Endothelial cell of umbilical vein (primary cell): ENCODE measurements at regions not wholly inside any gene's neighbourhood (a gene's known extent, or its start where the extent isn't known, plus 50 kb on each side); places are given as distances from the start of the nearest gene placed in this dataset.

Experiments used
- BruUV-seq: library from RNA; stranded (reverse); fragments of 400-500 nt; replicated peaks from 2 replicates; lab custom pipeline; 2021; lab: Mats Ljungman, UMichigan
- CTCF ChIA-PET: fragments of 300-600, 350-600 bp; sonication (Branson Sonifier 250); formaldehyde crosslinking; loops from one replicate; lab custom pipeline; 2021; ENCODE audit warnings: antibody characterized with exemption, inconsistent platforms; lab: Charles Lee
- POLR2A ChIA-PET: fragments of 300-600, 350-600 bp; sonication (Branson Sonifier 250); formaldehyde crosslinking; loops from one replicate; lab custom pipeline; 2021; ENCODE audit warnings: antibody characterized with exemption, inconsistent platforms; lab: Charles Lee
- DNase-seq: peaks from one replicate; pipeline ENCODE4 v3.0.0-alpha.2; 2011; ENCODE audit warnings: low read depth, low spot score
- FAIRE-seq: peaks from 2 replicates; lab custom pipeline; 2011; peaks lifted over from hg19 to GRCh38; lab: Jason Lieb, UNC
- H2AFZ ChIP-seq: 2 replicates; pipeline ENCODE4 v1.6.0; 2012; ENCODE audit warnings: low read depth, low read length, control low read depth, inconsistent platforms
- H3K27ac ChIP-seq: 2 replicates; pipeline ENCODE4 v1.5.1; 2011; ENCODE audit warnings: low read depth, mild to moderate bottlenecking, control low read depth, low read length, moderate library complexity; ENCODE audit not compliant: insufficient read depth
- H3K27me3 ChIP-seq, 2 experiments: 2 replicates each; pipeline versions ENCODE4 v1.6.0 to v1.6.1; 2011; ENCODE audit warnings: low read length in 2 of 2, mixed read lengths in 1 of 2; ENCODE audit not compliant: control insufficient read depth in 2 of 2, insufficient read depth in 2 of 2
- H3K36me3 ChIP-seq, 2 experiments: 2 replicates in 1 of 2; 3 replicates in 1 of 2; pipeline ENCODE4 v1.5.1; 2011; ENCODE audit warnings: low read length in 2 of 2, mild to moderate bottlenecking in 1 of 2, moderate library complexity in 1 of 2; ENCODE audit not compliant: control insufficient read depth in 2 of 2, insufficient read depth in 2 of 2; ENCODE audit errors: extremely low read depth in 1 of 2
- H3K4me1 ChIP-seq: 3 replicates; pipeline ENCODE4 v1.5.1; 2011; ENCODE audit warnings: mild to moderate bottlenecking, low read length; ENCODE audit not compliant: control insufficient read depth, insufficient read depth; ENCODE audit errors: extremely low read depth
- H3K4me2 ChIP-seq: 2 replicates; pipeline ENCODE4 v1.6.1; 2011; ENCODE audit warnings: low read length, control low read depth, mixed read lengths; ENCODE audit not compliant: insufficient read depth
- H3K4me3 ChIP-seq, 3 experiments: fragments of 200-600 bp in 1 of 3; sonication (generic), shearing (Covaris generic) in 1 of 3; replicated peaks in 1 of 3; 2 replicates each; pipeline ENCODE4 v1.5.1; 2011 to 2016; ENCODE audit warnings: control low read depth in 3 of 3, low read length in 3 of 3, mild to moderate bottlenecking in 2 of 3, inconsistent platforms in 1 of 3, low read depth in 1 of 3, moderate library complexity in 1 of 3; ENCODE audit not compliant: insufficient read depth in 1 of 3
- H3K79me2 ChIP-seq: 2 replicates; pipeline ENCODE4 v1.6.0; 2012; ENCODE audit warnings: low read length, inconsistent platforms; ENCODE audit not compliant: control insufficient read depth, insufficient read depth
- H3K9ac ChIP-seq: replicated peaks from 2 replicates; pipeline ENCODE3; 2011; ENCODE audit warnings: low read length, control low read depth; ENCODE audit not compliant: insufficient read depth; ENCODE audit errors: extremely low read depth
- H3K9me1 ChIP-seq: replicated peaks from 3 replicates; pipeline ENCODE4 v1.6.0; 2011; ENCODE audit warnings: mild to moderate bottlenecking, low read length; ENCODE audit not compliant: control insufficient read depth, insufficient read depth; ENCODE audit errors: extremely low read depth
- H3K9me3 ChIP-seq: replicated peaks from 2 replicates; pipeline ENCODE4 v1.5.1; 2012; ENCODE audit warnings: low read length, inconsistent platforms; ENCODE audit not compliant: control insufficient read depth, insufficient read depth
- H4K20me1 ChIP-seq: replicated peaks from 2 replicates; pipeline ENCODE3; 2011; ENCODE audit warnings: mild to moderate bottlenecking, low read length; ENCODE audit not compliant: control insufficient read depth, insufficient read depth; ENCODE audit errors: extremely low read depth
- CTCF ChIP-seq, 2 donors: IDR thresholded peaks; 1 replicate in 1 of 2; 2 replicates in 1 of 2; pipeline ENCODE4 v1.5.1; 2011; ENCODE audit warnings: low read length in 2 of 2, mild to moderate bottlenecking in 2 of 2, moderate library complexity in 2 of 2, control low read depth in 1 of 2, inconsistent platforms in 1 of 2, low read depth in 1 of 2; ENCODE audit not compliant: insufficient read depth in 1 of 2; ENCODE audit errors: extremely low read depth in 1 of 2
- EZH2 ChIP-seq: IDR thresholded peaks from 2 replicates; pipeline ENCODE4 v1.6.1; 2012; ENCODE audit warnings: borderline replicate concordance, low read depth, mild to moderate bottlenecking, moderate library complexity, low read length, inconsistent platforms; ENCODE audit not compliant: severe bottlenecking
- FOS ChIP-seq: IDR thresholded peaks from 2 replicates; pipeline ENCODE4 v1.6.1; 2011; ENCODE audit warnings: mild to moderate bottlenecking, low read length, moderate library complexity, borderline replicate concordance; ENCODE audit not compliant: insufficient read depth
- GATA2 ChIP-seq: IDR thresholded peaks from 2 replicates; pipeline ENCODE4 v1.7.0; 2011; ENCODE audit warnings: low read depth, mild to moderate bottlenecking, moderate library complexity, mixed read lengths, low read length; ENCODE audit not compliant: insufficient read length, insufficient read depth
- JUN ChIP-seq: IDR thresholded peaks from 2 replicates; pipeline ENCODE4 v1.6.1; 2011; ENCODE audit warnings: borderline replicate concordance, low read depth; ENCODE audit not compliant: insufficient read length, insufficient read depth
- MAX ChIP-seq: IDR thresholded peaks from 2 replicates; pipeline ENCODE4 v1.6.1; 2011; ENCODE audit not compliant: insufficient read depth, insufficient read length
- MYC ChIP-seq: IDR thresholded peaks from one replicate; pipeline ENCODE4 v1.6.1; 2011; ENCODE audit warnings: mild to moderate bottlenecking, low read depth, low read length
- POLR2A ChIP-seq: IDR thresholded peaks from 2 replicates; pipeline ENCODE4 v1.6.1; 2012; ENCODE audit warnings: low read depth, mild to moderate bottlenecking, control low read depth, low read length
- POLR2AphosphoS5 ChIP-seq: IDR thresholded peaks from 2 replicates; pipeline ENCODE4 v1.6.1; 2012; ENCODE audit warnings: low read depth, mild to moderate bottlenecking, control low read depth, low read length, moderate library complexity; ENCODE audit not compliant: insufficient read depth
- dilution Hi-C: fragments of 300-500 bp; cut with MboI; formaldehyde crosslinking; loops from one replicate; pipeline ENCODE4 v1.15.0; 2019; ENCODE audit warnings: low sequenced_read_pairs; ENCODE audit not compliant: extremely low pct_ligation_motif_present
- intact Hi-C: fragments of 100-400 bp; cut with micrococcal nuclease; formaldehyde crosslinking; loops from one replicate; pipeline ENCODE4 v1.10.0; 2022

GRCh38 chr2:120580709-120581108 lies 155.0 kb upstream of the GLI2 start:
- FAIRE-seq (no peak), DNase-seq (no peak)
- no peak for TF ChIP-seq JUN
- no peak for TF ChIP-seq MAX
- no peak for TF ChIP-seq EZH2
- TF ChIP-seq CTCF (IDR thresholded peaks at IDR 0.05; ENCODE audit: extremely low read depth in 1 of 2, insufficient read depth in 1 of 2, low read depth in 1 of 2, low read length in 2 of 2), result no peak
- no peak for TF ChIP-seq MYC
- no peak for TF ChIP-seq GATA2
- no peak for TF ChIP-seq POLR2A
- TF ChIP-seq FOS, result no peak
- TF ChIP-seq POLR2AphosphoS5, result no peak
- intact Hi-C loops (no loop called here), dilution Hi-C loops (no loop called here)
- H3K4me2 ChIP-seq, result no peak overlapping the region
- H3K27ac ChIP-seq, result no peak overlapping the region
- H3K4me3 ChIP-seq, result no peak overlapping the region
- H3K36me3 ChIP-seq, result no peaks in the 10 kb centered on the region
- no peaks in the 10 kb centered on the region for H3K9me1 ChIP-seq
- no TSS peak for BruUV-seq
- H3K79me2 ChIP-seq, result no peaks in the 10 kb centered on the region
- CTCF ChIA-PET, result interaction anchor here (0.8 to 1.2 kb wide), 4 partner anchors 11 to 499 kb away, joined by 3 read pairs; no protein-coding TSS in a partner anchor
- H3K9me3 ChIP-seq, result no peaks in the 10 kb centered on the region
- H3K27me3 ChIP-seq, result peaks cover 21 to 29% of the 10 kb centered on the region in 2 experiments
- H2AFZ ChIP-seq, result no peak overlapping the region
- H4K20me1 ChIP-seq, result no peaks in the 10 kb centered on the region
- H3K9ac ChIP-seq, result no peak overlapping the region
- no peaks in the 10 kb centered on the region for H3K4me1 ChIP-seq
- POLR2A ChIA-PET, result interaction anchor here (0.6 kb wide), 1 partner anchor 60 kb away, joined by 3 read pairs; no protein-coding TSS in a partner anchor
